HG03108 (cell line): ENCODE measurements at regions not wholly inside any gene's neighbourhood (a gene's known extent, or its start where the extent isn't known, plus 50 kb on each side); places are given as distances from the start of the nearest gene placed in this dataset.
"Not testable (repeated sequence)": the region's sequence is repeated elsewhere in the genome, so short reads cannot be mapped to it uniquely, and the experiment has no call there.

Source experiments
- ATAC-seq: cut with Tn5 transposase; IDR thresholded peaks from one replicate; pipeline ENCODE4 v1.9.1; 2021; ENCODE audit warnings: moderate library complexity; ENCODE audit not compliant: unreplicated experiment

DNA sequence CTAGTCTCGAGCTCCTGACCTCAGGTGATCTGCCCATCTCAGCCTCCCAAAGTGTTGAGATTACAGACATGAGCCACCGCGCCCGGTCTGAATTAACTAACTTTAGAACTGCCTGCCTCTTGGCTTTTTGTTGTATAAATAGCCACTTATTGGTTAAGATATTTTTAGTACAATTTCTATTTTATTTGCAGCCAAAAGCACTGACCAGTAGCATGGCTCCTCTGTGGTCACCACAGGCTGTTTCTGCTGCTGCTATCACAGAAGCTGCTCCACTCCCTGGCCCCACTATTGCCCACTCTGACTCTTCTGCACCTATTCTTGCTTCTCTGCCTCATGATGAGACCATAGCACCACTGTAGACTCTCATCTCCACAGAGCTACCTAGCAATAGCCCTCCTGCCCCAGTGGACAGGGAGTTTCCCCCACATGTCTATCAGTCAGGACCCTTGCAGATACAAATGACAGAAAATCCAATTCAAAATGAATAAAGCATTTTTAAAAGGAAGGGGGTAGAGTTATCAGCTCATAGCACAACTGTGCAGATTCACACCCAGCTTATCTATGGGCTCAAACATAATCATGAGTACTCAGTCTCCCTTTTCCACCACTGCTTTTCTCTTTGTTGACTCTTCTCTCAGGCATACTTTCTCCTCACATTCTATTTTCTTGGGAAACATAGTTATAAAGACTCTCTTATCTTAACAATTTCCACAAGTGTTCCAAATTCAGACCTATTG is 151.8 kb upstream of the EPB41L4A start:
- no peak for ATAC-seq

DNA sequence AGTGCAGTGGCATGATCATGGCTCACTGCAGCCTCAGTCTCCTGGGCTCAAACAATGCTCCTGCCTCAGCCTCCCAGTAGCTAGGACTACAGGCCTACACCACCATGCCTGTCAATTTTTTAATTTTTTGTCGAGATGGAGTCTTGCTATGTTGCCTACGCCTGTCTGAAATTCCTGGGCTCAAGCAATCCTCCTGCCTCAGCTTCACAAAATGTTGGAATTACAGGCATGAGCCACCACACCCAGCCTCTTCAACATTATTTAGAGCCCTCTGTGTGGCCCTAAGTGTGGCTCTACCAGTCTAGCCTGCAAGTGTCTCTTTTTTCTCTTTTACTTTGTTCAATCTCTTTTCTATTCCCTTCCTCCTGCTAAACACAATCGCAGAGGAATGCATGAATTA is 154.4 kb upstream of the EPB41L4A start:
- no peak for ATAC-seq

DNA sequence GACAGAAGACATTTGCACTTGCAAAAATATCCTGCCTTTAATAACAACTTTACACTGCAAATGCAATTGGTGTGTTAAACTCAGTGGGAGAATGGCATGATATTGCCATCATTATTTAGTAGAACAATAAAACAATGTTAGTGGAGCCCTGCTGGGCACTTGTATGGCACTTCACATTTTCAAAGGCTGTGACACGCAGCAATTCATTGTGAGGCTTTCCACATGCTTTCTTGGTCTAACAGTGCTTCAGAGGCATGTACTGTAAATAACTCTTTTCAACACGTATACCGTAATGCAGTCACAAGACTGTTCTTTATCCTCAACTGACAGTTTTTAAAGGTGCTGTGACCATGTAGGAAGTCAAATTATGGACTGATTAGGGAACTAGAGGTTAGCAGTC is 155.5 kb upstream of the EPB41L4A start:
- ATAC-seq: no peak

DNA sequence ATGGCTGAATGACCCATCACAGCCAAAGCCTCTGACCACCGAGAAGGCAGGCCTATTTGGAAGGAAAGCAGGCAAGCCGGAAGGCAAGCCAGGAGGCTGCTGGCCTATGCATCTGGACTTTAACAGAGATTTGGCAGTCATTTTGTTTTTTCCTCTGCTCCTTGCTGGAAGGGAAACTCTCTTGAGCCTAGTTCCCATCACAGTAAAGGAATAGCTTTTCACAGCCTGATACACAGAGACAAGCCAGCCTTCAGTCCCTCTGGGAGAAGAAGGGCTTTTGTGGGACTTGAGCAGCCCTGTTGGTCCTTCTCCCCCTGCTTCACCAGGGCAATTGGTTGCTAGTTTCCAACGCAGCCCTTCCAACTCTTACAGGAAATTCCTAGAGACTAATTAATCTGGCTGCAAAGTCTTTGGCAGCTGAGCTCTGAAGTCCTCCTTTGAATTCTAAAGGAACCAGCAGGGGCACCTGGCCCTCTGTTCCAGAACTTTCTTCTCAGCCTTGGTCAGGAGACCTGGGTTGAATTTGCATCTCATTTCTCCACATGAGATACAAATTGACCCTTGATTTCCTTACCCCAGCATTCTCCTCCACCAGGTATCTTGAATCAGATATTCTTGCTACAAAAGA is 157.3 kb upstream of the EPB41L4A start:
- no peak for ATAC-seq

DNA sequence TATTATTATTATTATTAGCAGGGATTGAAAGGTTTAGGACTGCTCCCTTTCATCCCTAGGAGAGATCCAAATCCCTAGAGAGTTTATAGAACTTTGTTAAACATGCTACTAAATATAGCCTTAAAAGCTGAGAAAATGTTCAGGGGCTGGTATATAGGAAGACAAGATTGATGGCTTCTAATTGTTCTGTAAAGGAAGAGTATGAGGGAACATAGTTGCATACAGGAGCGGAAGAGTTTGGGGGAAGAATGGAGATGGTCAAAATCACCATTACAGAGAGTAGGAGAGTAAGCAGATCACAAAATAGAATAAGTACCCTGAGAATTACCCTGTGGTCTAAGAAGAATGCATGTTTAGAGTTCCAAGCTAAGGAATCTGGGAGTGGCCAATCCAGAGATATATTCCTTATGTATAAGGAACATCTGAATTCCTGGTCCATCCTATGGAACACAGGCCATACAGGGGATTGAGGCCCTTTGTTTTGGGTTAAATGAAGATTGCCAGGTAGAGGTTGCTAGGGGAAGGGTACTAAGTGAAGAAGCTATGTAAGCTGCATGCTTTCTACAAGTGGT is 158.0 kb upstream of the APC start:
- no peak for ATAC-seq

DNA sequence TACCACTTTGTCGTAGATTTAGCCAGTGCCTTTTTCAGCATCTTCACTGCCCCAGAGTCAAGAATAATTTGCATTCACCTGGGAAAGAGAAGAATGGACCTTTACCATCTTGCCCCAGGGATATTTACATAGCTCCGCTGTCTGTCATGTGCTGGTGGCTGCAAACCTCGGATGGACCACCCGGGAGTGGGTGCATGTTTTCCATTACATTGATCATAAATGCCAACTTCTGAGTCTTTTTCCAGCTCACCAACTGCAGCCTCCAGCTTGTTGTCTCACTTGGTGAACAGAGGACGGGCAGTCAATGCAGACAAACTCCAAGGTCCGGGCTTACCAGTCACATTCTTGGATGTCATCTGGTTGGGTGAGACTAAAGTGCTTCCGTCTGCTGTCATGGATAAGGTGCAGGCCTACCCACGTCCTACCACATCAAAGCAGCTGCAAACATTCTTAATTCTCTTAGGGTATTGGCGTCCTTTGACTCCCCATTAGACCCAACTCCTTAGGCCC is 155.8 kb upstream of the APC start:
- ATAC-seq: no peak

DNA sequence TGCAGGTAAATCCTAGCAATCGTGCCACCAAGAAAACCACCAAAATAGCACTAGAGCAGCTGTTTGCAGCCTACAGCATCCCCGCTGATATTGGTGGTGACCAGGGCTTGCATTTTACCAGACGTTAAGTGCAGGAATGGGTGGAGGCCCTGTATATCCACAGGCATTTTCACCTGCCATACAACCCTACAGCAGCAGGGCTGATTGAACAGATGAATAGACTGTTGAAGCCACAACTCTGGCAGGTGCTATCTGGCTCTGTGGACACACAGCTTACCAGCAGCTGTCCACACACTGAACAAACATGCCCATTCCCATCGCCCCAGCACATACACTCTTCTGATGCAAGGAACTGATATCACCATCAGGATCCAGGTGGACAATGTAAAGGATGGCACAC is 154.5 kb upstream of the APC start:
- no peak for ATAC-seq

DNA sequence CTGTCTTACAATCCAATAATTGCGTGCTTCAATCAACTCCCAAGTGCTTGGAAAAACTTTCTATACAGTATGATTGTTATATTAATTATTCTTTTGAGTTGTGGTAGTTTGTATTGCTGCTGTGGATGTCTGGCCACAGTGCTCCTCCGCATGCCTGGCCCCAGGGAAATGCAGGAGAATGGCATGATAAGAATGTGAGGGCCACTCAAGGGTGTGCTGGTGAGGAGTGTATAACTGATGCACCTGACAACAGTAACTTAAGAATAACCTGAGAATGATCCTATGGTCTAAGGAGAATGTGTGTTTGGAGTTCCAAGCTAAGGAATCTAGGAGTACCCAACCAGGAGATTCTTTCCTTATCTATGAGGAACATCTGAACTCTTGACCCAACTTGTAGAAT is 152.9 kb upstream of the APC start:
- ATAC-seq: no peak

DNA sequence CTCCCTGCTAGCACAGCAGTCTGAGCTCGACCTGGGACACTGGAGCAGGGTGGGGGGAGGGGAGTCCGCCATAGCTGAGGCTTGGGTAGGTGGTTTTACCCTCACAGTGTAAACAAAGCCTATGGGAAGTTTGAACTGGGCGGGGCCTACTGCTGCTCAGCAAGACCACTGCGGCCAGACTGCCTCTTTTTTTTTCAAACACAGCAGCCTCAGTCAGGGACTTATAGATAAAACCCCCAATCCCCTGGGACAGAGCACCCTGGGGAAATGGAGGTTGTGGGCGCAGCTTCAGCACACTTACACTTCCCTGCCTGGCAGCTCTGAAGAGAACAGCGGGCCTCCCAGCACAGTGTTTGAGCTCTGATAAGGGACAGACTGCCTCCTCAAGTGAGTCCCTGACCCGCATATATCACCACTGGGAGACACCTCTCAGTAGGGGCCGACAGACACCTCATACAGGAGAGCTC is 151.1 kb upstream of the APC start:
- ATAC-seq: no peak

DNA sequence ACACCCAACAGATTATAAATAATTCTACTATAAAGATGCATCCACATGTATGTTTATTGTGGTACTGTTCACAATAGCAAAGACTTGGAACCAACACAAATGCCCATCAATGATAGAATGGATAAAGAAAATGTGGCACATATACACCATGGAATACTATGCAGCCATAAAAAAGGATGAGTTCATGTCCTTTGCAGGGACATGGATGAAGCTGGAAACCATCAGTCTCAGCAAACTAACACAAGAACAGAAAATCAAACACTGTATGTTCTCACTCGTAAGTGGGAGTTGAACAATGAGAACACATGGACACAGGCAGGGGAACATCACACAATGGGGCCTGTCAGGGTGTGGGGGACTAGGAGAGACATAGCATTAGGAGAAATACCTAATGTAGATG is 146.8 kb upstream of the APC start:
- not testable (repeated sequence) for ATAC-seq

DNA sequence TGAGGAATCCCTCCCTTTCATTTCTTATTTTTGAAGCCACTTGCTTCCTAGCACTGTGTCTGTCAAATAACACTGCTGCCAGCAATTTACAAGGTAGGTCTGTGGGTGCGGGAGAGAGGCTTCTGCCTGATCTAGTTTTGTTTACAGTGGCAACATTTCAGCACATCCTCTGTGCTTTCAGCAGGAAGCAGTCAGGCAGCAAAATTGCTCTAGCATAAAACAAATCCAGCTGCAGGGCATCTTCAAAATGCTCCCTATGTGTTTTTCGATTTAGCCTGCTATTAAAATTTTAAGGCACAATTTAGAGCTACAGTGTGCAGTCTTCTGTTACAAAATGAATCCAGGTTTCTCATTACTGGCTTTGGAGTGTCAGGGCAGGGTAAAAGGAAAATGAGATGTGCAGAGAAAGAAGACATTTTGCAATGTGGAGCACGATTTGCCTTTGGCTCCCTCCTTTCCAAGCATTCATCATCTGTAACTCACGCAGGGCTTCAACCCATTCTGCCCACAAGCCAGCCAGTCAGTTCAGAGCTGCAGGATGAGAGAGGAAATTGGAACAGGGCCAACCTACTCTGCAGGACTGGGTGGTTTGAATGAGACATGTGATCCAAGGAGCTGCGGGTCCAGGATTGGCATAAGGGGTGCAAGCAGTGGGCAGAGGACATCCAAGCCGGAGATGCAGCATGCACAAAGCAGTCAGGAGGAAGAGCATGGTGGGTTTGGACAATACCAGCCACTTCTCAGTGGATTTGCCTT is 143.4 kb upstream of the APC start:
- no peak for ATAC-seq

DNA sequence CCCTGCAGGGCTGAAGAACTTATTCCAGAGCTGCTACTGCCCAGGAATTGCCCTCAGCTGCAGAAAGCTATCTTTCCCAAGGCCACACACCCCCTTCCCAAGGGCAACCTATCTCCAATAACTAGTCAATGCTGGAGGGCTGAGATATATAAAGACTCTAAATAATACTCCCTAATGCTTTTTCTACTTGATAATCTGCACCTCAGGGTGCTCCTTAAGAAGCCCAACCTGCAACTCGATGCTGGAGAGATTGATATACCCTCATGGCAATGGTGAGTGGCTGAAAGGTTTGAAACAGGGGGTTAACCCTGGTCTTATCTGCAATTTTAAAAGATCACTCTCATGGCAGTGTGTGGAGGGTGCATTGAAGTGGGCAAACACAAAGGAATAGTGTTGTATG is 142.7 kb upstream of the APC start:
- no peak for ATAC-seq

DNA sequence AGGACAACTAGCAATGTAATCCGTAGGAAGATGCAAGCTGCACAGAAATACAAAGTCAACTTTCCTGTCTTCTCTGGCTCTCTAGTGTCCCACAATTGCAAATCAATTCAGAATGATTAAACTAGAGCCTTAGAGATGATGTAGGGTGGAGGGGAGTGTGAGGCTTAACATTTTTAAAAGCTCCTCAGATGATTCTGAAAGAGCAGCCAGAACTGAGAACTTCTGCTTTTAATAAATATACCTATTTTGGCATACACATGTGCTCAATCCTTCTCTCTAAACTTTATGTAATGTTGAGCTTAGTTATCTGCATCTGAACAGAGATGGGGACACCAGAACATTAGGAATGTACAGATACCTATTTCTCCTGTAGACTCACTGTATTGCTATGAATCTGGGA is 139.9 kb upstream of the APC start:
- no peak for ATAC-seq

DNA sequence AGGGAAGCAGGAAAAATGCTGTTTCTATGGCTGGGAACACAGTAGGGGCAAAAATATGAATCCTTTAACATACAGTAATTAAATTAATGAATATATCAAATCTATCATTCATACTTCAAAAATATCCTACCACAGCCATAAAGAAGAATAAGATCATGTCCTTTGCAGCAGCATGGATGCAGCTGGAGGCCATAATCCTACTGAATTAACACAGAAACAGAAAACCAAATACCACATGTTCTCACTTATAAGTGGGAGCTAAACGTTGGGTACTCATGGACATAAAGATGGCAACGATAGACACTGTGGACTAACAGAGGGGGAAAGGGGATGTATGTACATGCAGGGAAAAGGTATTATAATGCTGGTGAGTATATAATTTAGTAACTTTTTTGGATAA is 137.2 kb upstream of the APC start:
- ATAC-seq: not testable (repeated sequence)

DNA sequence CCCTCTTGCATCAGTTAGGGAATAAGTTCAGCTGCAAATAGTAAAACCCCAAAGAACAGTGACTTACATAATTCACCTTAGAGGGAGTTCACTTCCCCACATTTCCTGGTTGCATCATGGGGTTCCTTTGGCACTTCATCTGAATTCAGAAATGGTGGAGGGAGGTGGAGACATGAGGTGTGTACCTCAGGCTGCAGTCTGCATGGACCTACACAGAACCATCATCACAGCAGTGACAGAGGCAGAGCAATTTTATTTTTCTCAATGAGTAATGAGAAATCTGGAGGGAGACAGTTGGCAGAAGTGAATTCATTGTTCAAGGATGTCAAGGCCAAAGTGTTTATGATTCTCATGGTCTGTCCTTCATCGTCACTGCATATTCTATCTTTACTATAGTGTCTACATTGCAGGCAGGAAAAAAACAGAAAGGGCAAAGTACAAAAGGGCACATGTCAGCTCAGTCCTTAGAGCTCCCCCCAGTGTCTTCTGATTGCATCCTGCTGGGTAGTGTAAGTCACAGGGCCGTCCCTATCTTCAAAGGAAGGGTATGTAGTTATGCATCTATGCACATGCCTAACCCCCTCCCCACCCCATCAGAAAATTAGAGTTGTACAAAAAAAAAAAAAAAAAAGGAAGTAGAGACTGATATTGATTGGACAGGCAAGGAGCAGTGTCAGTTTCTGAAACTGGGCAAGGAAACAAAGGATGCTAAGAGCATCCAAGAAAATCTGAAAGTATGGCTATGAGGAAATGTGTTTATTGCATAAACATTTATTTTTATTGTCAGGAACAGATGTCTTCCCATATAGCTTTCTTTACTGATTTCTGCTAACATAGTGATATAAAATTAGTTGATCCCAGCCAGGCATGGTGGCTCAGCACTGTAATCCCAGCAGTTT is 132.7 kb upstream of the APC start:
- peak; percentile 68 for ATAC-seq

DNA sequence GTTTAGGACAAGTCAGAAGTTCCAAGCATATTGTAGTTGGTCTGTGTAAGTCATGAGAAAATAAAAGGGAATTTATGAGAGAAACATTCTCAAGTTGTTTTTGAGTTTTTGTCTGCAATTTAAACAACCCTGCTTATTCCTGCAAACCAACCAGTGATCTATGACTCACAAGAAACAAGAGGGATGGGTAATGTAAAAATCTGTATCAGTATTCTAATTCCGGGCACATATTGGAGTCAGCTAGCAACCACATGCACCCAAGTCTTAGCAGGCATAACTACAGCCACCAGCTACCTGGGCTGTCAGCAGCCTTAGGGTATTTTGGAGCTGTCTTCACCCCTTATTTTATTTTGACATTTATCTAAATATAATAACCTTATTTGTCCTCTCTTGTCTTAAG is 128.7 kb upstream of the APC start:
- ATAC-seq: no peak

DNA sequence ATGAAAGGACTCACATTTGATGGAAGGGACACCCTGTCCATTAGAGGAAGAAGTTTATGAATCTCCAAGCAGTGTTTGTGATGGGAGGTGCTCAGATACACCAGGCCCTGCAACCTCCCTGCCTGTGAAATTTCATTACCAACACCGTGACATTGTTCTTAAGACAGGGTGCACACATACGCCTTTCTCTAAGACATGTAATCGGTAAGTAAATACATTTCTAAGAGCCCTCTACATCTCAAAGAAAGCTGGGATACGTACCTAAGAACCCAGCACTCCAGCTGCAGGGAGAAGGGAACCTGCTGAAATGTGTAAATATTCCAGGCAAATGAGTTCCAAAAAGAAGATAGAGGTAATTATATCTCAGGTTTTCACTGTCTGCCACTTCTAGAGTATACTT is 125.0 kb upstream of the APC start:
- ATAC-seq: no peak

DNA sequence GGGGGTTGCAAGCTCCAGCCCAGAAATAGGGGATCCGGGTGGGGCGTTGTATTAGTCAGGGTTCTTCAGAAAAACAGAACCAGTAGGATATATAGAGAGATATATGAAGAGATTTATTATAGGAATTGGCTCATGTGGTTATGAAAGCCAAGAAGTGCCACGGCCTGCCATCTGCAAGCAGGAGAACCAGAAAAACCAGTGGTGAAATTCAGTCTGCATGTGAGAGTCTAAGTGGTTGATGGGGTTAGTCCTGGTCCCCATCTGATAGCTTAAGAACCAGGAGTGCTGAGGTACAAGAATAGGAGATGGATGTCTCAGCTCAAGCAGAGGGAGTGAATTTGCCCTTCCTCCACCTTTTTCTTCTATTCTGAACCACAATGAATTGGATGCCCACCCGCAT is 123.4 kb upstream of the APC start:
- no peak for ATAC-seq

DNA sequence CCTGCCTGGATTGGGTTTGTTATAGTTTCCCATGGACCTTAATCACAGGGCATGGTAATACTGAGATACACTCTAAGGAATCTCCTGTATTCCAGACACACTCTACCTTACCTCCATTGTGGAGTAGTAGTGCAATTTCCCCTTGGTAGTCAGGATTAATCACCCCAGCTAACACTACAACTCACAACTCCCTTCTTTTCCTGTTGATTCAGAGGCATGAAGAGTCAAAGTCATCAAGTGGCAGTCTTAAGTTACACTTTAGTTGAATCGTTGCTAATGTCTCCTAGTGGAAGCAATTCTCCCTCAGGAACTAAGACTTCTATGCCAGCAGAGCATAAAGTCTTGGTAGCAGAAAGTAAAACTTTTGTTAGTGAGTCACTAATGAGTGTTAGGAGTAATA is 122.7 kb upstream of the APC start:
- no peak for ATAC-seq

DNA sequence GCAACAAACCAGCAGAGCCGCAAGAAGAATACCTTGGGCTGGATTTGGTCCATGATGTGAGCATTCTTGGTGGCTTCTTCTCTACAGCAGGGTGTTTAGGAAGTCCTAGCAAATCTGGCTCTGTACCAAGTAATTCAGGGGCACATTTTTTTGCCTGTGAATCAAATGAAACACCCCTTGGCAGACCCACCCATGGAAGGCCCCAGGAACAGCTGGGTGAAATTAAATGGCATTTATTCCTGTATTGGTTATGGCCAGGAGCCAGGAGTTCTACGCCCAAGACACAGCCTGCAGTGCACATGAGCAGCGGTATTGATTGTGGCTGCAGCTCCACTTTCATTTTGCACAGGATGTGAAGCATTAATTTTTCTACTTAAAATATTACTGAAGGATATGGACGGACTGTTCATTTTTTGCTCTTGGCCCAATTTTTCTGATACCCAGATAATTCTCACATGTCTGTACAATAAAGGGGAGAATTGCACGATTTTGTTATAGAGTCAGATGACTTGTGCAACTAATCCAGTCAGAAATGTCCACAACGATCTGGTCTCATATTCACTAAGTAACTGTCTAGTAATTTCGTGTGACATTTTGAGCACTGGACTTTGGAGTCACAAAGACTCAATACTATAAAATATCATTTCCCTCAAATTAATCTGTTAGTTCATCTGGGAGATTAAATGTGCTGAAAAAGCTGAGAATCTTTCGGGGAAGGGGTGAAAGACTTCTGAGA is 120.7 kb upstream of the APC start:
- ATAC-seq: no peak
